ENCODE measurements at regions not wholly inside any gene's neighbourhood (a gene's known extent, or its start where the extent isn't known, plus 50 kb on each side); places are given as distances from the start of the nearest gene placed in this dataset.
"Not testable (repeated sequence)": the region's sequence is repeated elsewhere in the genome, so short reads cannot be mapped to it uniquely, and the experiment has no call there.

GRCh38 chr14:40340708-40341107 lies 908.5 kb upstream of the FBXO33 start:
- no peak for DNase-seq

- no peak for DNase-seq
Measured at GRCh38 chr14:40336846-40337245, 904.6 kb upstream of the FBXO33 start.

GRCh38 chr14:40326519-40326918 lies 894.3 kb upstream of the FBXO33 start:
- DNase-seq: not testable (repeated sequence)

- DNase-seq: no peak
Measured at GRCh38 chr14:40318211-40318719, 886.0 kb upstream of the FBXO33 start.

GRCh38 chr14:40317690-40318089 lies 885.5 kb upstream of the FBXO33 start:
- no peak for DNase-seq

- no peak for DNase-seq
Measured at GRCh38 chr14:40312296-40312695, 880.1 kb upstream of the FBXO33 start.

- DNase-seq: no peak
Measured at GRCh38 chr14:40309124-40309523, 876.9 kb upstream of the FBXO33 start.

- no peak for DNase-seq
Measured at GRCh38 chr14:40308240-40308639, 876.0 kb upstream of the FBXO33 start.

GRCh38 chr14:40296821-40297220 lies 864.6 kb upstream of the FBXO33 start:
- DNase-seq: no peak

GRCh38 chr14:40292664-40293063 lies 860.4 kb upstream of the FBXO33 start:
- no peak for DNase-seq

GRCh38 chr14:40282196-40282595 lies 850.0 kb upstream of the FBXO33 start:
- DNase-seq: no peak

GRCh38 chr14:40280652-40281051 lies 848.4 kb upstream of the FBXO33 start:
- no peak for DNase-seq

GRCh38 chr14:40273417-40273816 lies 841.2 kb upstream of the FBXO33 start:
- no peak for DNase-seq

- no peak for DNase-seq
Measured at GRCh38 chr14:40271480-40271879, 839.2 kb upstream of the FBXO33 start.

- DNase-seq: no peak
Measured at GRCh38 chr14:40269436-40269835, 837.2 kb upstream of the FBXO33 start.

GRCh38 chr14:40268236-40268635 lies 836.0 kb upstream of the FBXO33 start:
- no peak for DNase-seq

GRCh38 chr14:40265096-40265495 lies 832.9 kb upstream of the FBXO33 start:
- no peak for DNase-seq

- DNase-seq: no peak
Measured at GRCh38 chr14:40252817-40253447, 820.7 kb upstream of the FBXO33 start.

- no peak for DNase-seq
Measured at GRCh38 chr14:40248671-40249070, 816.4 kb upstream of the FBXO33 start.

- no peak for DNase-seq
Measured at GRCh38 chr14:40240245-40240859, 808.1 kb upstream of the FBXO33 start.

- no peak for DNase-seq
Measured at GRCh38 chr14:40232302-40232701, 800.1 kb upstream of the FBXO33 start.

GRCh38 chr14:40229676-40230075 lies 797.4 kb upstream of the FBXO33 start:
- DNase-seq: no peak

GRCh38 chr14:40222996-40223395 lies 790.8 kb upstream of the FBXO33 start:
- DNase-seq: no peak

- DNase-seq: no peak
Measured at GRCh38 chr14:40221428-40221827, 789.2 kb upstream of the FBXO33 start.

GRCh38 chr14:40219032-40219431 lies 786.8 kb upstream of the FBXO33 start:
- no peak for DNase-seq

Data from midbrain (tissue), 1 donor.